Panc1 (cell line): ENCODE measurements at regions not wholly inside any gene's neighbourhood (a gene's known extent, or its start where the extent isn't known, plus 50 kb on each side); places are given as distances from the start of the nearest gene placed in this dataset.

Source experiments
- ATAC-seq: fragments of 200-7000 bp; cut with Tn5 transposase; 2 replicates; pipeline ENCODE4 v1.9.1; 2020; ENCODE audit warnings: mild to moderate bottlenecking, moderate library complexity
- BruUV-seq: library from RNA; stranded (reverse); fragments of 400-500 nt; replicated peaks from 2 replicates; lab custom pipeline; 2021; lab: Mats Ljungman, UMichigan
- CTCF ChIA-PET: fragments of 300-600 bp; sonication (Branson Sonifier 250); formaldehyde crosslinking; loops from one replicate; lab custom pipeline; 2022; ENCODE audit warnings: antibody characterized with exemption; lab: Charles Lee
- POLR2A ChIA-PET: fragments of 300-600 bp; sonication (Branson Sonifier 250); formaldehyde crosslinking; loops from one replicate; lab custom pipeline; 2022; ENCODE audit warnings: antibody characterized with exemption; lab: Charles Lee
- DNase-seq: peaks from one replicate; pipeline ENCODE4 v3.0.0-alpha.2; 2010; ENCODE audit warnings: low read depth, low spot score
- H3K27ac ChIP-seq: 2 replicates; pipeline ENCODE4 v1.5.1; 2011; ENCODE audit warnings: mild to moderate bottlenecking, low read length, inconsistent platforms
- H3K27me3 ChIP-seq: fragments of 200-500 bp; sonication (Bioruptor generic); 2 replicates; pipeline ENCODE4 v1.6.0; 2014; ENCODE audit warnings: low read length, inconsistent platforms; ENCODE audit not compliant: control insufficient read depth, insufficient read depth
- H3K36me3 ChIP-seq: fragments of 200-500 bp; sonication (Bioruptor generic); 2 replicates; pipeline ENCODE4 v1.5.1; 2014; ENCODE audit warnings: inconsistent platforms, mild to moderate bottlenecking, low read length, moderate library complexity; ENCODE audit not compliant: control insufficient read depth, insufficient read depth
- H3K4me1 ChIP-seq: 2 replicates; pipeline ENCODE4 v1.5.1; 2011; ENCODE audit warnings: inconsistent platforms, mild to moderate bottlenecking, low read length, moderate library complexity; ENCODE audit not compliant: control insufficient read depth, insufficient read depth
- H3K4me3 ChIP-seq, 2 experiments: 2 replicates each; pipeline ENCODE4 v1.5.1; 2011 to 2012; ENCODE audit warnings: low read depth in 2 of 2, low read length in 2 of 2, mild to moderate bottlenecking in 2 of 2, inconsistent platforms in 1 of 2, moderate library complexity in 1 of 2
- H3K9me3 ChIP-seq: fragments of 200-500 bp; sonication (Bioruptor generic); 2 replicates; pipeline ENCODE4 v1.5.1; 2014; ENCODE audit warnings: low read depth, mild to moderate bottlenecking, inconsistent platforms, low read length, moderate library complexity; ENCODE audit not compliant: control insufficient read depth, insufficient read depth
- CTCF ChIP-seq: fragments of 450-650 bp; IDR thresholded peaks from 2 replicates; pipeline ENCODE4 v1.5.1; 2017; ENCODE audit warnings: mild to moderate bottlenecking
- POLR2AphosphoS5 ChIP-seq: IDR thresholded peaks from 2 replicates; pipeline ENCODE4 v1.6.1; 2012; ENCODE audit warnings: mild to moderate bottlenecking, low read depth, low read length, moderate library complexity
- REST ChIP-seq, 2 experiments: IDR thresholded peaks; 2 replicates each; pipeline ENCODE4 v1.6.1; 2011 to 2012; ENCODE audit warnings: low read depth in 2 of 2, control low read depth in 1 of 2, low read length in 1 of 2, mild to moderate bottlenecking in 1 of 2, moderate library complexity in 1 of 2; ENCODE audit not compliant: insufficient read depth in 1 of 2
- SIN3A ChIP-seq: IDR thresholded peaks from 2 replicates; pipeline ENCODE4 v1.6.1; 2012; ENCODE audit warnings: low read depth, mild to moderate bottlenecking, low read length, moderate library complexity, borderline replicate concordance; ENCODE audit not compliant: insufficient read depth
- TCF7L2 ChIP-seq: IDR thresholded peaks from 2 replicates; pipeline ENCODE4 v1.6.1; 2011; ENCODE audit warnings: mild to moderate bottlenecking, low read depth, low read length, inconsistent platforms
- in situ Hi-C: cut with HindIII; loops from 2 replicates; pipeline ENCODE4 v1.10.0; 2016; ENCODE audit warnings: low sequenced_read_pairs, low pct_unique_long_range_greater_than_20kb
- intact Hi-C: fragments of 100-400 bp; cut with micrococcal nuclease; formaldehyde crosslinking; loops from one replicate; pipeline ENCODE4 v1.10.0; 2022; ENCODE audit not compliant: unreplicated experiment

GRCh38 chr3:64464955-64465354 is 222.8 kb downstream of the ADAMTS9 start:
- POLR2A ChIA-PET: no interaction called here
- CTCF ChIA-PET: no interaction called here
- Histone ChIP-seq H3K27ac (no peak overlapping the region), H3K4me1 (no peaks in the 10 kb centered on the region), H3K4me3 (no peak overlapping the region), H3K9me3 (no peaks in the 10 kb centered on the region), H3K27me3 (no peaks in the 10 kb centered on the region), H3K36me3 (no peaks in the 10 kb centered on the region)
- TF ChIP-seq POLR2AphosphoS5 (no peak), CTCF (no peak), SIN3A (no peak), TCF7L2 (no peak), REST (IDR thresholded peaks at IDR 0.05; ENCODE audit: insufficient read depth in 1 of 2, low read depth in 2 of 2, low read length in 1 of 2) (no peak)
- intact Hi-C loops: no loop called here
- DNase-seq (no peak), ATAC-seq (no peak)
- in situ Hi-C loops: no loop called here
- BruUV-seq: no TSS peak

GRCh38 chr3:64463981-64464380 is 223.8 kb downstream of the ADAMTS9 start:
- no peak overlapping the region for H3K27ac ChIP-seq
- DNase-seq (no peak), ATAC-seq (no peak)
- POLR2A ChIA-PET: no interaction called here
- CTCF ChIA-PET: no interaction called here
- no peaks in the 10 kb centered on the region for H3K27me3 ChIP-seq
- no peaks in the 10 kb centered on the region for H3K9me3 ChIP-seq
- TF ChIP-seq CTCF (no peak), SIN3A (no peak), POLR2AphosphoS5 (no peak), TCF7L2 (no peak), REST (IDR thresholded peaks at IDR 0.05; ENCODE audit: insufficient read depth in 1 of 2, low read depth in 2 of 2, low read length in 1 of 2) (no peak)
- no peaks in the 10 kb centered on the region for H3K36me3 ChIP-seq
- intact Hi-C loops (no loop called here), in situ Hi-C loops (no loop called here)
- BruUV-seq: no TSS peak
- H3K4me1 ChIP-seq: no peaks in the 10 kb centered on the region
- no peak overlapping the region for H3K4me3 ChIP-seq
